ENCODE measurements at regions not wholly inside any gene's neighbourhood (a gene's known extent, or its start where the extent isn't known, plus 50 kb on each side); places are given as distances from the start of the nearest gene placed in this dataset.

DNA sequence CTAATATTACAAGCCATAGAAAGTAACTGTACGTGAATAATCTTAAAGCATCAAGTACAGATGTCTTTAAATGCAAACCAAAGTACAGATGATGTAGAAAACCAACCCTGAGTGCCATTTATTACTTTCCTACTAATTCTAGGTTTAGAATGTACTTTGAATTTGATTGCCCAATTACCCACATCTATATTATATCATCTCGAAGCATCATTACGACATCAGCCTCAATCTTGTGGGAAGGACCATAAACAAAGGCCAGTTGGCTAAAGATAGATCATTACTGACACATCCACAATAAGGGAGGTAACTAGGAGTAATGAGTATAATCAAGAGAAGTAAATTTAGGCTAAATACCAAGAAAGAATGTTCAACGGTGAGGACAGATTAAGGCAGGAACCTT, 478.9 kb downstream of the BCAT1 start:
- no peak overlapping the region for H3K9ac ChIP-seq (replicated peaks; ENCODE audit: extremely low read depth, insufficient read depth, low read length)
- no peak overlapping the region for H3K27ac ChIP-seq (ENCODE audit: insufficient read depth, low read depth, low read length)
- no peaks in the 10 kb centered on the region for H3K9me3 ChIP-seq (replicated peaks; ENCODE audit: control insufficient read depth, insufficient read depth, low read length)
- H3K4me1 ChIP-seq (ENCODE audit: control insufficient read depth, extremely low read depth, insufficient read depth, low read length): no peaks in the 10 kb centered on the region
- peaks cover 0 to 2% of the 10 kb centered on the region in 2 experiments for H3K27me3 ChIP-seq (ENCODE audit: control insufficient read depth in 2 of 2, insufficient read depth in 2 of 2, low read length in 2 of 2)
- no peak for DNase-seq (ENCODE audit: low read depth, low spot score)
- no peaks in the 10 kb centered on the region for H3K79me2 ChIP-seq (ENCODE audit: control insufficient read depth, insufficient read depth, low read length)
- dilution Hi-C loops (cut with MboI; ENCODE audit: extremely low pct_ligation_motif_present, low sequenced_read_pairs) (no loop called here), intact Hi-C loops (cut with micrococcal nuclease) (no loop called here)
- POLR2A ChIA-PET: interaction anchor here (0.5 kb wide), 1 partner anchor 15 kb away, joined by 3 read pairs; no protein-coding TSS in a partner anchor
- no peaks in the 10 kb centered on the region for H3K9me1 ChIP-seq (replicated peaks; ENCODE audit: control insufficient read depth, extremely low read depth, insufficient read depth, low read length)
- no peak overlapping the region for H3K4me3 ChIP-seq (replicated peaks in 1 of 3; ENCODE audit: insufficient read depth in 1 of 3, low read depth in 1 of 3, low read length in 3 of 3)
- no peak for FAIRE-seq
- H3K4me2 ChIP-seq (ENCODE audit: insufficient read depth, low read length): no peak overlapping the region
- H3K36me3 ChIP-seq (ENCODE audit: control insufficient read depth in 2 of 2, extremely low read depth in 1 of 2, insufficient read depth in 2 of 2, low read length in 2 of 2): no peaks in the 10 kb centered on the region
- H2AFZ ChIP-seq (ENCODE audit: low read depth, low read length): no peak overlapping the region
- CTCF ChIA-PET: no interaction called here
- TF ChIP-seq, protein P1, sequence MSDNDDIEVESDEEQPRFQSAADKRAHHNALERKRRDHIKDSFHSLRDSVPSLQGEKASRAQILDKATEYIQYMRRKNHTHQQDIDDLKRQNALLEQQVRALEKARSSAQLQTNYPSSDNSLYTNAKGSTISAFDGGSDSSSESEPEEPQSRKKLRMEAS (IDR thresholded peaks at IDR 0.05; ENCODE audit: insufficient read depth, insufficient read length): no peak
- TF ChIP-seq POLR2A (IDR thresholded peaks at IDR 0.05; ENCODE audit: low read depth, low read length) (no peak), JUN (IDR thresholded peaks at IDR 0.05; ENCODE audit: borderline replicate concordance, insufficient read depth, insufficient read length, low read depth) (no peak), EZH2 (IDR thresholded peaks at IDR 0.05; ENCODE audit: borderline replicate concordance, low read depth, low read length, severe bottlenecking) (no peak), MYC (IDR thresholded peaks at IDR 0.05; ENCODE audit: low read depth, low read length) (no peak), FOS (IDR thresholded peaks at IDR 0.05; ENCODE audit: borderline replicate concordance, insufficient read depth, low read length) (no peak), POLR2AphosphoS5 (IDR thresholded peaks at IDR 0.05; ENCODE audit: insufficient read depth, low read depth, low read length) (no peak), GATA2 (IDR thresholded peaks at IDR 0.05; ENCODE audit: insufficient read depth, insufficient read length, low read depth, low read length) (no peak)
- TF ChIP-seq, protein P2, sequence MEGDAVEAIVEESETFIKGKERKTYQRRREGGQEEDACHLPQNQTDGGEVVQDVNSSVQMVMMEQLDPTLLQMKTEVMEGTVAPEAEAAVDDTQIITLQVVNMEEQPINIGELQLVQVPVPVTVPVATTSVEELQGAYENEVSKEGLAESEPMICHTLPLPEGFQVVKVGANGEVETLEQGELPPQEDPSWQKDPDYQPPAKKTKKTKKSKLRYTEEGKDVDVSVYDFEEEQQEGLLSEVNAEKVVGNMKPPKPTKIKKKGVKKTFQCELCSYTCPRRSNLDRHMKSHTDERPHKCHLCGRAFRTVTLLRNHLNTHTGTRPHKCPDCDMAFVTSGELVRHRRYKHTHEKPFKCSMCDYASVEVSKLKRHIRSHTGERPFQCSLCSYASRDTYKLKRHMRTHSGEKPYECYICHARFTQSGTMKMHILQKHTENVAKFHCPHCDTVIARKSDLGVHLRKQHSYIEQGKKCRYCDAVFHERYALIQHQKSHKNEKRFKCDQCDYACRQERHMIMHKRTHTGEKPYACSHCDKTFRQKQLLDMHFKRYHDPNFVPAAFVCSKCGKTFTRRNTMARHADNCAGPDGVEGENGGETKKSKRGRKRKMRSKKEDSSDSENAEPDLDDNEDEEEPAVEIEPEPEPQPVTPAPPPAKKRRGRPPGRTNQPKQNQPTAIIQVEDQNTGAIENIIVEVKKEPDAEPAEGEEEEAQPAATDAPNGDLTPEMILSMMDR (IDR thresholded peaks at IDR 0.05; ENCODE audit: extremely low read depth in 1 of 2, insufficient read depth in 1 of 2, low read depth in 1 of 2, low read length in 2 of 2): no peak
- H4K20me1 ChIP-seq (replicated peaks; ENCODE audit: control insufficient read depth, extremely low read depth, insufficient read depth, low read length): no peaks in the 10 kb centered on the region
- no TSS peak for BruUV-seq (replicated peaks)
